NCI-H345 treated with DMSO at 0.1 percent for 48 hours (cell line): ENCODE measurements at regions not wholly inside any gene's neighbourhood (a gene's known extent, or its start where the extent isn't known, plus 50 kb on each side); places are given as distances from the start of the nearest gene placed in this dataset.

Experiments
- DNase-seq: peaks from one replicate; lab custom pipeline; 2025; ENCODE audit not compliant: unreplicated experiment; lab: John Stamatoyannopoulos, UW

- no peak for DNase-seq
These were observed 546.4 kb upstream of the EEF2KMT start for GRCh38 chr16:5643855-5644531.

GRCh38 chr16:5642436-5642835 lies 544.8 kb upstream of the EEF2KMT start:
- no peak for DNase-seq

GRCh38 chr16:5642011-5642410 lies 544.4 kb upstream of the EEF2KMT start:
- no peak for DNase-seq

GRCh38 chr16:5640883-5641282 lies 543.3 kb upstream of the EEF2KMT start:
- DNase-seq = no peak

GRCh38 chr16:5639531-5639930 lies 541.9 kb upstream of the EEF2KMT start:
- DNase-seq = no peak

GRCh38 chr16:5635331-5635730 lies 537.7 kb upstream of the EEF2KMT start:
- DNase-seq = no peak

- DNase-seq = no peak
These were observed 537.1 kb upstream of the EEF2KMT start for GRCh38 chr16:5634666-5635180.

- DNase-seq = no peak
These were observed 536.3 kb upstream of the EEF2KMT start for GRCh38 chr16:5633845-5634440.

GRCh38 chr16:5622234-5622884 lies 524.8 kb upstream of the EEF2KMT start:
- no peak for DNase-seq

- DNase-seq = no peak
These were observed 524.2 kb upstream of the EEF2KMT start for GRCh38 chr16:5621826-5622225.

- no peak for DNase-seq
These were observed 521.7 kb upstream of the EEF2KMT start for GRCh38 chr16:5619304-5619703.

- DNase-seq = no peak
These were observed 519.2 kb upstream of the EEF2KMT start for GRCh38 chr16:5616841-5617240.

- no peak for DNase-seq
These were observed 518.5 kb upstream of the EEF2KMT start for GRCh38 chr16:5615868-5616642.

- DNase-seq = no peak
These were observed 509.6 kb upstream of the EEF2KMT start for GRCh38 chr16:5607169-5607568.

- no peak for DNase-seq
These were observed 507.8 kb upstream of the EEF2KMT start for GRCh38 chr16:5605404-5605803.

GRCh38 chr16:5604770-5605169 lies 507.2 kb upstream of the EEF2KMT start:
- no peak for DNase-seq

- DNase-seq = no peak
These were observed 506.2 kb upstream of the EEF2KMT start for GRCh38 chr16:5603836-5604235.

- DNase-seq = no peak
These were observed 504.4 kb upstream of the EEF2KMT start for GRCh38 chr16:5601957-5602356.

- DNase-seq = no peak
These were observed 501.2 kb upstream of the EEF2KMT start for GRCh38 chr16:5598793-5599192.

- no peak for DNase-seq
These were observed 498.3 kb upstream of the EEF2KMT start for GRCh38 chr16:5595849-5596248.

GRCh38 chr16:5590416-5590815 lies 492.8 kb upstream of the EEF2KMT start:
- no peak for DNase-seq
